ENCODE measurements at regions not wholly inside any gene's neighbourhood (a gene's known extent, or its start where the extent isn't known, plus 50 kb on each side); places are given as distances from the start of the nearest gene placed in this dataset.

DNA sequence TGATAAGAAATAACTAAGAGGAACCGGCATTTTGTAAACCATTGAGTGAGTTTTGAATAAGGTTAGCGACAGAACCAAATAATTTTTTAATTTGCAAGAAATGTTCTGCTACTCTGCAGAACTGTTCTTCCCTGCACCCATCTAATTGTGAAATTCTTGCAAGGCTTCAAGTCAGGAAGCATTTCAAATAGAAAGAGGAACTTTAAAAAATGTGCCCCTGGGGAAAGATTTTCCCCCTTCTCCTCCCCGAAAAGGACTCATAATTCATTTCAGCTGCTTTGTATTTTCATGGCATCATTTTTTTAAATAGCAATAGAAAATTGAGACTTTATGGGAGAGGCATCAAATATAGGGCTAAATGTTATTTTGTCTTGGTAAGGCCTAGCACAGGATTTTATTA is 180.9 kb upstream of the ANKRD55 start:
- TF ChIP-seq SIN3A (IDR thresholded peaks at IDR 0.05; ENCODE audit: borderline replicate concordance, insufficient read depth, low read length) (no peak), POLR2AphosphoS5 (IDR thresholded peaks at IDR 0.05; ENCODE audit: low read depth, low read length) (no peak)

Measured in PFSK-1 (cell line).